Activated CD4-positive, alpha-beta T cell treated with anti-CD3 and anti-CD28 coated beads, Interleukin-2, Interleukin-6, amounts not matched to agents 100 ng/mL and 50 ng/mL, durations not matched to agents 16 hours and 8 hours (primary cell): ENCODE measurements at regions not wholly inside any gene's neighbourhood (a gene's known extent, or its start where the extent isn't known, plus 50 kb on each side); places are given as distances from the start of the nearest gene placed in this dataset.
"Not testable (repeated sequence)": the region's sequence is repeated elsewhere in the genome, so short reads cannot be mapped to it uniquely, and the experiment has no call there.

Experiments
- DNase-seq: peaks from one replicate; pipeline ENCODE4 v3.0.0-alpha.2; 2020

- DNase-seq = no peak
These were observed 65.7 kb upstream of the PTPRK start for GRCh38 chr6:128586095-128586494.

- DNase-seq = no peak
These were observed 60.1 kb upstream of the PTPRK start for GRCh38 chr6:128580224-128581110.

- not testable (repeated sequence) for DNase-seq
These were observed 54.9 kb upstream of the PTPRK start for GRCh38 chr6:128575254-128575653.

GRCh38 chr6:128574402-128574801, 54.0 kb upstream of the PTPRK start:
- DNase-seq = peak; percentile 35

- DNase-seq = no peak
These were observed 52.6 kb upstream of the PTPRK start for GRCh38 chr6:128573036-128573435.

- DNase-seq = no peak
These were observed 51.9 kb upstream of the PTPRK start for GRCh38 chr6:128572294-128572693.

- DNase-seq = no peak
These were observed 50.3 kb upstream of the PTPRK start for GRCh38 chr6:128570680-128571063.

GRCh38 chr6:128569732-128570679, 49.6 kb upstream of the PTPRK start:
- DNase-seq = no peak
